GM23338 (cell line): ENCODE measurements at regions not wholly inside any gene's neighbourhood (a gene's known extent, or its start where the extent isn't known, plus 50 kb on each side); places are given as distances from the start of the nearest gene placed in this dataset.

Experiments used
- CREB1 ChIP-seq: fragments of 250-450 bp; sonication (Bioruptor Pico); IDR thresholded peaks from 2 replicates; pipeline ENCODE4 v1.5.0; 2020; ENCODE audit warnings: low read depth, mild to moderate bottlenecking, moderate library complexity
- ETS1 ChIP-seq: IDR thresholded peaks from 2 replicates; pipeline ENCODE4 v1.6.1; 2016; ENCODE audit warnings: antibody characterized with exemption
- EZH2 ChIP-seq: fragments of 200-600 bp; sonication (generic); IDR thresholded peaks from one replicate; pipeline ENCODE4 v1.8.0; 2017; ENCODE audit warnings: antibody characterized with exemption, mild to moderate bottlenecking, low read depth; ENCODE audit not compliant: unreplicated experiment
- EZH2phosphoT487 ChIP-seq: fragments of 200-600 bp; sonication (generic); IDR thresholded peaks from one replicate; pipeline ENCODE4 v1.8.1; 2018; ENCODE audit warnings: antibody characterized with exemption; ENCODE audit not compliant: unreplicated experiment
- NANOG ChIP-seq: IDR thresholded peaks from 2 replicates; pipeline ENCODE4 v1.6.1; 2016; ENCODE audit warnings: antibody characterized with exemption, borderline replicate concordance
- POLR2AphosphoS5 ChIP-seq: IDR thresholded peaks from 2 replicates; pipeline ENCODE4 v1.6.1; 2016; ENCODE audit warnings: antibody characterized with exemption, low read depth
- REST ChIP-seq: IDR thresholded peaks from one replicate; pipeline ENCODE4 v1.6.1; 2018; ENCODE audit warnings: antibody characterized with exemption; ENCODE audit not compliant: unreplicated experiment
- STAT1 ChIP-seq: IDR thresholded peaks from one replicate; pipeline ENCODE4 v1.6.1; 2016; ENCODE audit warnings: antibody characterized with exemption; ENCODE audit not compliant: unreplicated experiment
- ZNF114 ChIP-seq: fragments of 250-450 bp; sonication (Bioruptor Pico); IDR thresholded peaks from 2 replicates; pipeline ENCODE4 v1.5.0; 2020; ENCODE audit warnings: mild to moderate bottlenecking, moderate library complexity
- TF ChIP-seq, protein P1 (sequence below), 2 experiments: fragments of 200-600 bp in 1 of 2; sonication (generic) in 1 of 2; conservative IDR thresholded peaks; 2 replicates each; pipeline versions ENCODE4 v1.5.1 to v1.6.1; 2016 to 2017; ENCODE audit warnings: antibody characterized with exemption in 2 of 2, low read depth in 2 of 2, mild to moderate bottlenecking in 2 of 2, moderate library complexity in 1 of 2

DNA sequence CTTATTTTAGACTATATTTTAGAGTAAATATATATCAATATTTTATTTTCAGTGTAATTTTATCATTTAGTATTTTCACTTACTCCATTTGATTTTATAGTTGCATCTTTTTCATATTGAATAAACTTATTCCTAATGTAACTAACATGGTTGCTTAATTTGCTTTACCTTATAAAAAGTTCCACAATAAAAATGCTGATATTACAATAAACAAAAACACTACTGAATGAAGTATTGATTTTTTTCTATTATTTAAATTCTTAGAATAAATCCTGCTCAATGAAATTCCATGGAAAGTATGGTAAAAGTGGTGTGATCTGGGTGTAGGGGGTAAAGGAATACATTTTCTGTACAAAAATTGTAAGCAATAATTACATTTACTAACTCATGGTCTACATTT lies 2074.9 kb upstream of the C9orf72 start:
- no peak for TF ChIP-seq REST
- TF ChIP-seq, protein P1, sequence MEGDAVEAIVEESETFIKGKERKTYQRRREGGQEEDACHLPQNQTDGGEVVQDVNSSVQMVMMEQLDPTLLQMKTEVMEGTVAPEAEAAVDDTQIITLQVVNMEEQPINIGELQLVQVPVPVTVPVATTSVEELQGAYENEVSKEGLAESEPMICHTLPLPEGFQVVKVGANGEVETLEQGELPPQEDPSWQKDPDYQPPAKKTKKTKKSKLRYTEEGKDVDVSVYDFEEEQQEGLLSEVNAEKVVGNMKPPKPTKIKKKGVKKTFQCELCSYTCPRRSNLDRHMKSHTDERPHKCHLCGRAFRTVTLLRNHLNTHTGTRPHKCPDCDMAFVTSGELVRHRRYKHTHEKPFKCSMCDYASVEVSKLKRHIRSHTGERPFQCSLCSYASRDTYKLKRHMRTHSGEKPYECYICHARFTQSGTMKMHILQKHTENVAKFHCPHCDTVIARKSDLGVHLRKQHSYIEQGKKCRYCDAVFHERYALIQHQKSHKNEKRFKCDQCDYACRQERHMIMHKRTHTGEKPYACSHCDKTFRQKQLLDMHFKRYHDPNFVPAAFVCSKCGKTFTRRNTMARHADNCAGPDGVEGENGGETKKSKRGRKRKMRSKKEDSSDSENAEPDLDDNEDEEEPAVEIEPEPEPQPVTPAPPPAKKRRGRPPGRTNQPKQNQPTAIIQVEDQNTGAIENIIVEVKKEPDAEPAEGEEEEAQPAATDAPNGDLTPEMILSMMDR (conservative IDR thresholded peaks at IDR 0.05; ENCODE audit: low read depth in 2 of 2): no peak
- no peak for TF ChIP-seq POLR2AphosphoS5
- TF ChIP-seq CREB1: no peak
- no peak for TF ChIP-seq EZH2phosphoT487
- TF ChIP-seq EZH2: no peak
- no peak for TF ChIP-seq STAT1
- no peak for TF ChIP-seq ETS1
- no peak for TF ChIP-seq NANOG
- TF ChIP-seq ZNF114 (CRISPR knock-in tag): no peak
